K562 (cell line): ENCODE measurements at regions not wholly inside any gene's neighbourhood (a gene's known extent, or its start where the extent isn't known, plus 50 kb on each side); places are given as distances from the start of the nearest gene placed in this dataset.
"Not testable (repeated sequence)": the region's sequence is repeated elsewhere in the genome, so short reads cannot be mapped to it uniquely, and the experiment has no call there.

Experiments used
- ID3 ChIP-seq, 2 experiments: fragments of 250-450 bp in 1 of 2; fragments of 450-650 bp in 1 of 2; sonication (Bioruptor Pico) in 1 of 2; IDR thresholded peaks; 2 replicates each; pipeline versions ENCODE4 v1.6.1 to v1.8.0; 2016 to 2021; ENCODE audit warnings: mild to moderate bottlenecking in 2 of 2, moderate library complexity in 2 of 2, missing compliant biosample characterization in 1 of 2, missing genetic modification characterization in 1 of 2
- MNT ChIP-seq, 2 experiments: fragments of 450-650 bp; conservative IDR thresholded peaks; 2 replicates each; pipeline ENCODE4 v1.6.1; 2017; ENCODE audit warnings: mild to moderate bottlenecking in 2 of 2, moderate library complexity in 2 of 2
- POLR2AphosphoS2 ChIP-seq: IDR thresholded peaks from 2 replicates; pipeline ENCODE4 v1.6.1; 2012; ENCODE audit warnings: low read length, improper control_type of control experiment
- SREBF2 ChIP-seq: sonication (generic); formaldehyde crosslinking; IDR thresholded peaks from 2 replicates; pipeline ENCODE4 v1.4.0; 2020; ENCODE audit warnings: mild to moderate bottlenecking, missing genetic modification reagents
- THAP12 ChIP-seq: fragments of 250-450 bp; sonication (Bioruptor Pico); IDR thresholded peaks from 2 replicates; pipeline ENCODE4 v1.9.0; 2021; ENCODE audit warnings: mild to moderate bottlenecking, inconsistent platforms
- TF ChIP-seq, protein P1 (sequence below): sonication (generic); formaldehyde crosslinking; IDR thresholded peaks from 2 replicates; pipeline ENCODE4 v1.9.0; 2022; ENCODE audit warnings: mild to moderate bottlenecking, missing genetic modification reagents

GRCh38 chr1:83369853-83370252, 629.1 kb downstream of the TTLL7 start:
- not testable (repeated sequence) for TF ChIP-seq POLR2AphosphoS2; SREBF2 (CRISPR knock-in tag); ID3 (CRISPR knock-in tag; IDR thresholded peaks at IDR 0.05); ID3 (tag; IDR thresholded peaks at IDR 0.05); MNT (conservative IDR thresholded peaks at IDR 0.05); THAP12 (CRISPR knock-in tag)
- TF ChIP-seq, protein P1, sequence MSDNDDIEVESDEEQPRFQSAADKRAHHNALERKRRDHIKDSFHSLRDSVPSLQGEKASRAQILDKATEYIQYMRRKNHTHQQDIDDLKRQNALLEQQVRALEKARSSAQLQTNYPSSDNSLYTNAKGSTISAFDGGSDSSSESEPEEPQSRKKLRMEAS (CRISPR knock-in tag) = not testable (repeated sequence)
